Osteoblast (primary cell): ENCODE measurements at regions not wholly inside any gene's neighbourhood (a gene's known extent, or its start where the extent isn't known, plus 50 kb on each side); places are given as distances from the start of the nearest gene placed in this dataset.

Experiments used
- DNase-seq: peaks from one replicate; pipeline ENCODE4 v3.0.0; 2011; ENCODE audit warnings: low spot score, mixed read lengths; ENCODE audit not compliant: insufficient read length; ENCODE audit errors: missing footprints
- H2AFZ ChIP-seq: 2 replicates; pipeline ENCODE4 v1.6.0; 2011; ENCODE audit warnings: mild to moderate bottlenecking, low read length
- H3K27ac ChIP-seq: 2 replicates; pipeline ENCODE4 v1.5.1; 2011; ENCODE audit warnings: mild to moderate bottlenecking, low read depth, low read length, moderate library complexity
- H3K27me3 ChIP-seq: 2 replicates; pipeline ENCODE4 v1.6.0; 2012; ENCODE audit warnings: mild to moderate bottlenecking, control low read depth, inconsistent platforms, low read length, moderate library complexity; ENCODE audit not compliant: insufficient read depth
- H3K36me3 ChIP-seq: 2 replicates; pipeline ENCODE4 v1.5.1; 2011; ENCODE audit warnings: mild to moderate bottlenecking, low read length, control low read depth, moderate library complexity; ENCODE audit not compliant: insufficient read depth
- H3K4me1 ChIP-seq: 2 replicates; pipeline ENCODE4 v1.5.1; 2011; ENCODE audit warnings: mild to moderate bottlenecking, low read length, control low read depth, moderate library complexity; ENCODE audit not compliant: insufficient read depth
- H3K4me2 ChIP-seq: 2 replicates; pipeline ENCODE4 v1.6.0; 2011; ENCODE audit warnings: mild to moderate bottlenecking, low read length; ENCODE audit not compliant: insufficient read depth
- H3K4me3 ChIP-seq: fragments of 200-600 bp; sonication (generic); 3 replicates; pipeline ENCODE4 v1.5.1; 2012; ENCODE audit warnings: mild to moderate bottlenecking, low read length, inconsistent platforms; ENCODE audit not compliant: insufficient read depth
- H3K79me2 ChIP-seq: 2 replicates; pipeline ENCODE4 v1.6.0; 2012; ENCODE audit warnings: mild to moderate bottlenecking, low read length, control low read depth, inconsistent platforms; ENCODE audit not compliant: insufficient read depth
- H3K9me3 ChIP-seq: 2 replicates; pipeline ENCODE4 v1.5.1; 2011; ENCODE audit warnings: low read depth, low read length, control low read depth
- H4K20me1 ChIP-seq: 2 replicates; pipeline ENCODE4 v1.6.0; 2012; ENCODE audit warnings: mild to moderate bottlenecking, low read length, control low read depth; ENCODE audit not compliant: insufficient read depth
- CTCF ChIP-seq: IDR thresholded peaks from 2 replicates; pipeline ENCODE4 v1.5.1; 2011; ENCODE audit warnings: mild to moderate bottlenecking, low read depth, low read length, moderate library complexity; ENCODE audit errors: extremely low read depth

GRCh38 chr3:157751386-157751785 lies 248.2 kb upstream of the VEPH1 start:
- Histone ChIP-seq H2AFZ (no peak overlapping the region), H3K4me1 (no peaks in the 10 kb centered on the region), H3K27me3 (no peaks in the 10 kb centered on the region), H3K4me2 (no peak overlapping the region), H3K27ac (no peak overlapping the region), H3K4me3 (no peak overlapping the region), H3K9me3 (no peaks in the 10 kb centered on the region), H3K79me2 (no peaks in the 10 kb centered on the region), H3K36me3 (no peaks in the 10 kb centered on the region), H4K20me1 (no peaks in the 10 kb centered on the region)
- TF ChIP-seq CTCF, result no peak
- DNase-seq, result no peak

- Histone ChIP-seq H3K4me1 (no peaks in the 10 kb centered on the region), H3K9me3 (no peaks in the 10 kb centered on the region), H4K20me1 (no peaks in the 10 kb centered on the region), H3K36me3 (no peaks in the 10 kb centered on the region), H3K4me2 (no peak overlapping the region), H3K4me3 (no peak overlapping the region), H3K27ac (no peak overlapping the region), H2AFZ (no peak overlapping the region), H3K27me3 (no peaks in the 10 kb centered on the region), H3K79me2 (no peaks in the 10 kb centered on the region)
- TF ChIP-seq CTCF, result no peak
- no peak for DNase-seq
Observed at GRCh38 chr3:157746391-157746790, 243.2 kb upstream of the VEPH1 start.

- Histone ChIP-seq H3K27ac (no peak overlapping the region), H3K4me1 (no peaks in the 10 kb centered on the region), H3K4me3 (no peak overlapping the region), H4K20me1 (no peaks in the 10 kb centered on the region), H3K27me3 (no peaks in the 10 kb centered on the region), H3K4me2 (no peak overlapping the region), H3K9me3 (no peaks in the 10 kb centered on the region), H2AFZ (no peak overlapping the region), H3K36me3 (no peaks in the 10 kb centered on the region), H3K79me2 (no peaks in the 10 kb centered on the region)
- no peak for DNase-seq
- TF ChIP-seq CTCF, result no peak
Observed at GRCh38 chr3:157741607-157742006, 238.4 kb upstream of the VEPH1 start.

GRCh38 chr3:157738441-157738840 lies 235.2 kb upstream of the VEPH1 start:
- DNase-seq, result no peak
- Histone ChIP-seq H3K4me3 (no peak overlapping the region), H3K4me1 (no peaks in the 10 kb centered on the region), H3K4me2 (no peak overlapping the region), H3K27me3 (no peaks in the 10 kb centered on the region), H3K27ac (no peak overlapping the region), H3K79me2 (no peaks in the 10 kb centered on the region), H4K20me1 (no peaks in the 10 kb centered on the region), H3K9me3 (no peaks in the 10 kb centered on the region), H3K36me3 (no peaks in the 10 kb centered on the region), H2AFZ (no peak overlapping the region)
- no peak for TF ChIP-seq CTCF
